ENCODE measurements at regions not wholly inside any gene's neighbourhood (a gene's known extent, or its start where the extent isn't known, plus 50 kb on each side); places are given as distances from the start of the nearest gene placed in this dataset.

GRCh38 chr10:105347487-105347886 lies 706.4 kb downstream of the SORCS3 start:
- TF ChIP-seq CTCF (IDR thresholded peaks at IDR 0.05; ENCODE audit: insufficient read depth, missing control alignments) = no peak
- FAIRE-seq (no peak), DNase-seq (ENCODE audit: insufficient read length, low spot score) (no peak)

GRCh38 chr10:105342606-105343005 lies 701.5 kb downstream of the SORCS3 start:
- DNase-seq (ENCODE audit: insufficient read length, low spot score) (no peak), FAIRE-seq (no peak)
- TF ChIP-seq CTCF (IDR thresholded peaks at IDR 0.05; ENCODE audit: insufficient read depth, missing control alignments) = no peak

GRCh38 chr10:105339669-105340068 lies 698.6 kb downstream of the SORCS3 start:
- no peak for DNase-seq (ENCODE audit: insufficient read length, low spot score)
- TF ChIP-seq CTCF (IDR thresholded peaks at IDR 0.05; ENCODE audit: insufficient read depth, missing control alignments) = no peak
- no peak for FAIRE-seq

GRCh38 chr10:105328503-105329133 lies 687.5 kb downstream of the SORCS3 start:
- DNase-seq (ENCODE audit: insufficient read length, low spot score) (no peak), FAIRE-seq (no peak)
- no peak for TF ChIP-seq CTCF (IDR thresholded peaks at IDR 0.05; ENCODE audit: insufficient read depth, missing control alignments)
